OCI-M1 (cell line): ENCODE measurements at regions not wholly inside any gene's neighbourhood (a gene's known extent, or its start where the extent isn't known, plus 50 kb on each side); places are given as distances from the start of the nearest gene placed in this dataset.
"Not testable (repeated sequence)": the region's sequence is repeated elsewhere in the genome, so short reads cannot be mapped to it uniquely, and the experiment has no call there.

Experiments
- DNase-seq: peaks from one replicate; lab custom pipeline; 2025; lab: John Stamatoyannopoulos, UW

DNA sequence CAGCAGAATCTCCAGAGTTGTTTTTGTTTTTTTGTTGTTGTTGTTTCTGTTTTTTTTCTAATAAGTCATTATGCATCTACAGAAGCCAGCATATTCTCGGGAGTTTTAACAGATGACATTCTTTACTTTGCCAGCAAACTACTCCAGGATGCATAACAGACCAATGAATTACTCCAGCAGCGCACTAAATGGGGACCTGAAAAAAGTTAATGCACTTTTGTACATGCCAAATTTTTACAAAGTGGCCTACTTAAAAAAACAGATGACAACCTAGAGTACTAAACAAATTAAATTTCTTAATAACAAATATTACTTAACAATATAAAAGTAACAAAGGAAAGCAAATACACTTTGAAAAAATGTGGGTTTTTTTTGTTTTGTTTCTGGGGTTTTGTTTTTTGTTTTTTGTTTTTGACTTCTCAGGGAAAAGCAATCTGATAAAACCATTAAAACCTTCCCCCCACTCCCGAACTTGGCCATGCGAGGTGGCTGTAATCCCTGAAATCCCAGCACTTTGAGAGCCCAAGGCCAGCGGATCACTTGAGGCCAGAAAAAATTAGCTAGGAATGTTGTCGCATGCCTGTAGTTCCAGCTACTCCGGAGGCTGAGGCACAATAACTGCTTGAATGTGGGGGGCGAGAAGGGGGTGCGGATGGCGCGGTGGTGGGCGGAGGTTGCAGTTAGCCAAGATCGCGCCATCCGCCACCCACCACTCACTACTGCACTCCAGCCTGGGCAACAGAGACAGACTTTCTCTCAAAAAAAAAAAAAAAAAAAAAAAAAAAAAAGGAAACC, 352.4 kb downstream of the CETN3 start:
- no peak for DNase-seq

DNA sequence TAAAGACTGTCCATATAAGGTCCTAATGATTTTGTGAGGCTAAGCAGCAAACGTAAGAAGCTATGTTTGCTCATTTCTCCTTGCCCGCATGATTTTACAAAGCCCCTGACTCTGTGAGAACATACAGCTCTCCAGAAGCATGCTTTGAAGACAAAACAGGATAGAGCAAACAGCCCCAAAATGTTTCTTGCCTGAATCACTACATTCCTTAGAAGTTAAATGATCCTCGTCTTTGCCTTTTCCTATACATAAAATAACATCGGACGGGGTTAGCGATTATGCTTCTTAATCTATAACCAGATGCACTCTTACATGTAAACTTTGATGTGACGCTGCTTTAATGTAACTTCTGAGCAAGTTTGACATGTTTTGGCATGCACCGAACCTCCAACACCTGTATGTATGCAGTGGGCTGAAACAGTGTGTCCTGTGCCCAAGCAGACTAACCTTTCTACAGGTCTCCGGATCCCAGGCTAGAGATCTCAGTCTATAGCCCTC, 353.7 kb downstream of the CETN3 start:
- DNase-seq: no peak

DNA sequence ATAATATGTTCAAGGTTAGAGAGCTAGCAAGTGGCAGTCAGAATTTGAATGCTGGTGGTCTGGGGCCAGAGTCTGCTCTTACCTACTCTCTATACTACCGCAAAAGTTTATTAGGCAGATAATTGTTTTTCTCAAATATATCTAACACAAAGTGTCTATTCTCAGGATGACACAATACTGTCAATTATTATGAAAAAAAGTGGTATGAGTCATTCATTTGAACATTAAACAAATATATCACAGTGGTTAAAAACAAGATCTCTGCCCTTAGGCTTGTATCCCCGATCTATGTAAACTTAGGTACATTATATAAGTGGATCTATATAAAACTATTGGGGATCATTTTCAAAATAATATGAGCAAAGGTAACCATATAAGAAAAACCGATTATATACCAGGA, 354.9 kb downstream of the CETN3 start:
- no peak for DNase-seq

DNA sequence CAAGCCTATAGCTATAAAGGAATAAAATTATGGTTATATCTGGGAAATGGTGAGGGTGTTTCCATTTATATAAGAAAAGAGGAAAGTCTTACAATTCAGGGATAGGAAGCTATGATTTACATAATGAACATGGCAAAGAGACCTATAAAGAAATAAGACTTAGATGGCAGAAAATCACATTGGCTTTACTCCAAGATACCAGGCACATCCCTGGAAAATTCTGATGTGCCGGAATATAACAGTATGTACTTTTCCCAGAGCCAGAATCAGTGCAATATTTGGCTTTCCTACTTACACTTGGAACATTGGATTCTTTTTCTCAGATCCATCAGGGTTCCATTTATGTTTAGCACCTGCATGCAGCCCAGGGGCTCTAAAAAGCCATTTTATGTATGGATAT, 357.8 kb downstream of the CETN3 start:
- no peak for DNase-seq

DNA sequence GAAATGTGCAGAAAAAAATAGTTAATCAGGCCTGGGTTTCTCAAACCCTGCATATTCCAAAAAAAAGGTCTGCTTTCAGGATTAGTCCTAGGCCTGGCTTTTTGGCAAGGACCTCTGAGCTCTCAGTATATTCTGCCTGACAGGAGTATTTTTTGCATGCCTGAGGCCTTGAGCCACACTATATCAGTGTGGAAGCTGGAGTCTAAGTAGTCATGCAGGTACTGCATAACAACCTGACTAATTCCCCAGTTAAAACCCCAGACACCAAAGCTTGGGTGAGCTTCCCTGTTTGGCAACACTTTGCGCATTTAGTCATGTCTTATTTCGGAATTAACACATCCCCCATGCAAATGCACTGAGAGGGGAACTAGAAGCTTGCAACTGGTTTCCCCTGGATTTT, 359.5 kb downstream of the CETN3 start:
- DNase-seq: no peak

GRCh38 chr5:90047113-90047512, 362.4 kb downstream of the CETN3 start:
- DNase-seq: no peak

DNA sequence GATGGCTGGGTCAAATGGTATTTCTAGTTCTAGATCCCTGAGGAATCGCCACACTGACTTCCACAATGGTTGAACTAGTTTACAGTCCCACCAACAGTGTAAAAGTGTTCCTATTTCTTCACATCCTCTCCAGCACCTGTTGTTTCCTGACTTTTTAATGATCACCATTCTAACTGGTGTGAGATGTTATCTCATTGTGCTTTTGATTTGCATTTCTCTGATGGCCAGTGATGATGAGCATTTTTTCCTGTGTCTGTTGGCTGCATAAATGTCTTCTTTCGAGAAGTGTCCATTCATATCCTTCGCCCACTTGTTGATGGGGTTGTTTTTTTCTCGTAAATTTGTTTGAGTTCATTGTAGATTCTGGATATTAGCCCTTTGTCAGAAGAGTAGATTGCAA, 369.5 kb downstream of the CETN3 start:
- DNase-seq: not testable (repeated sequence)

DNA sequence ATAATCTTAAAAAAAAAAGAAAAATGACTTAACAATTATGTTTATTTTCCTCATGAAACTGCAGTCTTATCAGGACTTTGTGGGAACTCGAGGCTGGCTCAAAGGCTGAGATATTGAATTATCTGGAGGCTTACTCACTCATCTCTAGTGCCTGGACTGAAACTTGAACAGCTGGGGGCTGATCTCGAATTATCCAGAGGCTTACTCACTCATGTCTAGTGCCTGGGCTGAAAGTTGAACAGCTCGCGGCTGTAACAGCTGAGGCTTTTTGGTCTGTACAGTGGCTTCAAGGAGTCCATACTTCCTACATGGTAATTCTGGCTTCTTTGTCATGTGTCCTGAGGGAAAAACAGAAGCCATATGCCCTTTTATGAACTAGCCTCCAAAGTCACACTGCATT, 371.9 kb downstream of the CETN3 start:
- peak; percentile 46 for DNase-seq

DNA sequence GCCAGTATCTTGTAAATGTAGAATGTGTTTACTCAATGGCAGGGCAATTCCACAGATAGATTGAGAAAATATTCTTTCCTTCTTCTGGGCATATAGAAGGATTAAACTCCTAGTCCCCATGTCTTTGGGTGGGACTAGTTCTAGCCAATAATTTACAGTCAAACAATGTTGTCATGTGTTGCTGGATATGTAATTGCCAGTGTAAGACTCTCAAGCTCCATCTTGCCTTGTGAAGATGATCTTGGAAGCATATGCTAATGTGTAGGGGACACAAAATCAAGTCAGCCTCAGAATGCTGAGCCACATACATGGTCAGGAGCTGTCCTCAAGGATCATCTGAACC, 386.9 kb downstream of the CETN3 start:
- peak; percentile 7 for DNase-seq

DNA sequence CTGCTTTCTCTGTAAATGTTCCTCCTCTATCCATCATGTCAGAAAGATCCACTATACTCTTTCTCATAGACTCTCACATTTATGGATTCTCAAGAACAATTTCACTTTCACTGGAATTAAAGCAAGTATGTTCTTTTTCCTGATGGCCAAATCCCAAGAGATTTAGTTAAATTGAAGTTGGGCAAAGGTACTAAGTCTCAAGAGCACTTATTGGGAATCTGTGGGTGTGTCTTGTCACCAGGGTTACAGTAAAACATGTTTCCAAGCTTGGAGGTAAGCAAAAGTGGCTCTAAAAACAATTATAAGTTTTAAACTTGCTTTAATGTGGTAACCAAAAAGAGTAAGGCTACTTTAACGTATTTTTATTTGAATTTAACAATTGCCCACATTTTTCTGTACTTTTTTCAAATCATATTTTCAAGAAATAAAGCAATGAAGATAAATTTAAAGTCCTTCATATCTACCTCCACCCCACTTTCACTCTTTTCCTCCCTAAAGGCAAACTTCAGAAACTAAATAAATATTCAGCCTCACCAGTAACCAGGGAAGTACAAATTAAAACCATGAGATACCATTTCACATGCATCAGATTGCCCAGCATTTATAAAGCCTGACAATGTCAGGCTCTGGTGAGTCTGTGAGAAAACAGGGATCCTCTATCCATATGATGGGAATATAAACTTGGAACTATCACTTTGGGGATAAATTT, 387.4 kb downstream of the CETN3 start:
- DNase-seq: no peak

GRCh38 chr5:90020575-90021538, 388.7 kb downstream of the CETN3 start:
- peak; percentile 74 for DNase-seq

DNA sequence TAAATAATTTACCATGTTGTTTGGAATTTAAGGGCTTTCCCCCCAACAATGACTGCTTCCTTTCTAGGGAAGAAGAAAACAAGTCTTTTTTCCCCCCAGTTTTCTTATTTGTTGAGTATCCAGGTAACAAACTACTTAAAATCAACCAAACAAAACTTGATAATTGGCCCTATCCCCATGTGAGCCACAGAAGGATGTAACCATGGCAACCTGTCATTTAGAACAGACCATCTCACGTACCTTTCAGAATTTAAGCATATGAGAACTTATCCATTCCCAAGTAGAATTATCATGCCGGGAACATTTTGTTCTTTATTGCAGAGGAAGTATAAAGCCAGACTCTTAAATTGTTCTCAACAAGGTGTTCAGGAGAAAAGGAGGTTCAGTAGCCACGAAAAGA, 392.3 kb downstream of the CETN3 start:
- DNase-seq: no peak

DNA sequence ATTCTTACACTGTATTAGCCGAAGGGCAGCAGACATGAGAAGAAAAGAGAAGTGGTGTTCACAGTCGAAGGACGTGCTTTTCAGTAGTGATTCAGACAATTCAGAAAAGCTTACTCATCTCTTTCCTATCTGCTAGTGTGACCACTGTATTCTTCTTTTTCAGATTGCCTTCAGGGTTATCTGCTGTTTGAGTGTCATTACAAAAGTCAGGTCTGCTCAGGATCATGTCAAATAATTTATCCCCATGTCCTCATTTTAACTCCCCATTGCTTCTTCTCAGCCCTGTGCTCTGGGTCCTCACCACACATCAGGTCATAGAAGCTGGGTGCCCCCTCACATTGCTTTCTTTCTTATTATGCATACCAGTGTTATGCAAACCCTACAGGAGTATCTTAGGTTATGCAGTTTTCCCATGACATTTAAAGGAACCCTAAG, 394.0 kb downstream of the CETN3 start:
- peak; percentile 85 for DNase-seq

- DNase-seq: no peak
Measured at GRCh38 chr5:90014420-90014819, 395.1 kb downstream of the CETN3 start.

GRCh38 chr5:90000351-90000750, 409.2 kb downstream of the CETN3 start:
- peak; percentile 12 for DNase-seq

DNA sequence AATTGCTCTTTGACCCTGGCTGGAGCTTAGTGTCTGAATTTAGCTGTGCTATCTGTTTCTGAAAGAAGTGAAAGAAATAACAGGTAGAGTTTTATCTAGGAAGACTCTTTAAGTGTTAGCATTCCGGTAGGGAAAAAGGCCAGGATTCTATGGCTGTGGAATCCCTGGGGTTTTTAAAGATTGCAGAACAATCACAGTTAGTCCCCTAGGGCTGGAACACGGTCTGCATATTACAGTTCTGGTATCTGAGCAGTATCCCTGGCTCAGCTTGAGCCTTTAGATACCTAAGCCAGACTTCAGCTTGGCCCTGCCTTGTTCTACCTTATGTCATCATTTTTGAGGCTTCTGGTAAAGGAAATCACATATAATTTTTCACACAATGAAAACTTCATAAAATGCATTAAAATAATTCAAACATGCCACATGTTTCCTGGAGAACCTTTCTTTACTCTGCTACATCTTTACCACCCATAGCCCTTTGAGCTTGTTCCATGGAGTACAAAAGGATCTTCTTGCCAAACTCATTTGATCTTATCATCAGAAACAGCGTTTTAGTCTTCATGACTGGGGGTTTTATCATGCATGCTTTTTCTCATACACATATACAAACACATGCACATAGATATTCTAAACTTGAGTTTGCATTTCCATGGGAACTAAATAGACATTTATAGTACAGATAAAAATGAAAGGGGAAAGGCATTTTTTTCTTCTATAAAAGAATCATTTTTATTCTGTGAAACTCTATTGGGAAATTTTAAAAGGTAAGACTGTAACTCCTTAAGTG, 410.8 kb downstream of the CETN3 start:
- no peak for DNase-seq

DNA sequence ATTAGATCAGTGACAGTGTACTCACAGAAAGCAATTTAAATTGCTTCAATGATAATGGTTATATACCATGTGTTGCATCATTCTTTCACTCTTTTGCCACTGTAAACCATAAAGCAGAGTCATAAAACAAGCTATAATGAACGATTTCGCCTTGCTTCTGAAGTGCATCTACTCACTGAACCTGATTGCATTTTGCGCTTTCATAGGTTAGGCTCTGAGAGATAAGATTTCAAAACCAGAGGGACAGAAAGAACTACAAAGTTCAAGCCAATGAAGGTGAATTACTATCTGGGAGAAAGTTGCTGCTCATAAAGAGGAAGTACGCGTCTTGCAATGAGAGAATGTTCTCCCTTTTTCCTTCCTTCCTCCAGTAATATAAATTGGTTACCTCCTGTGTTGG, 412.7 kb downstream of the CETN3 start:
- DNase-seq: peak; percentile 61

GRCh38 chr5:89996335-89996734, 413.2 kb downstream of the CETN3 start:
- DNase-seq: no peak

DNA sequence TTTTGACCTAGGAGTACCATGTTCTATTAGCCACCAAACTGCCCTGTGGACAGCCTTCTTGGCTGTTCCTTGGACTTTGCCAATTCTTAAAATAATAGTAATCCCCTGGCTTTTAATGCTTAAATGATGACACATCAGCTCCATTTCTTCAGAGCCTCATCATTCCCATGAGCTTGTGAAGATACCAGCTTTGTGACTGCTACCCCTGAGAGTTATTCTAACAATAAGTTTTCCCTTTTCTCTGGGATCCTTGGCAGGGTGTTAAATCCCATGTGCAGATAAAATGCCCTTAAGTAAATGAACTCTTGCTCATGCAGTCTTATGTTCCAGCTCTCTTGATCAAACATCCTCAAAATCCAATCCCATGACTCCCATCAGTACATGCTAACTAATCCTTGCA, 415.3 kb downstream of the CETN3 start:
- DNase-seq: no peak

GRCh38 chr5:89992201-89992600, 417.4 kb downstream of the CETN3 start:
- DNase-seq: no peak

DNA sequence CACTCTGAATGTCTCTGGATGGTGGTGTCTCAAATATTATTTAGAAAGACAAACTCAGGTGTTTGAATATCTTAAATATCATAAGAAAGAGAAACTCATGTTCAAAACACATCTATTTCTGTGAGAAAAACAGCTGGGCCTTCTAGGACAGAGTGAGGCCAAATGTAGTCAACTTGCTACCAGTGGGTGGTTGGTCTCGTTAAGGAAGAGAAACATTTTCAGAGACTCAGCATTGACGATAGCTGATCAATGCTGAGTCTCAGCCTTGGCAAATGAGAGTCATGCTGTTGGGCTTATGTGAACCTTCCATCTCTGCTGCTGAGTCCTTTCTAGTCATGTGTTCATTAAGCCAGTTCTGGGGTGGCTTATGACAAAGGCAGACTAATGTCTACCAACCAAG, 418.0 kb downstream of the CETN3 start:
- DNase-seq: no peak

DNA sequence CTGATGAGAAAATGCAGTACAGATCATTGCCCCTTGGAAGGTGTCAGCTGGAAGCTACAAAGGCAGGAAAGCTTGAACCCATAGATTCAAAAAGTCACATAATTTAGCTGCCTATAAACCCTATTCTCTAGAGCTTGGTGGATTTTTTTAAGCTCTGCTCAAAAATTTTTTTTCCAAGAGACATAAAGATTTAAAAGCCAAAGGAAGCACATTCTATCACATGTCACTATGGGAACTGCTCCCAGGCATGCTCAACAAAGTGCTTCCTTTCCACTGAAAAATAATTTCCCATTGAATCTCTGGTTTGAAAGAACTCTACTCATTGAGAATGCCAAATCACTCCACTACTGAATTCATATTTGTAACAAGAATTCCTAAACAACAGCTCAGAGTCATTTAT, 419.8 kb downstream of the CETN3 start:
- DNase-seq: no peak
